GM23338 (cell line): ENCODE measurements at regions not wholly inside any gene's neighbourhood (a gene's known extent, or its start where the extent isn't known, plus 50 kb on each side); places are given as distances from the start of the nearest gene placed in this dataset.

Experiments
- ATAC-seq: fragments of 200-7000 bp; cut with Tn5 transposase; 3 replicates; pipeline ENCODE4 v1.9.1; 2020
- DNase-seq: peaks from one replicate; pipeline ENCODE4 v3.0.0-alpha.2; 2015; ENCODE audit warnings: low spot score
- H2AFZ ChIP-seq: fragments of 200-600 bp; sonication (generic); 2 replicates; pipeline ENCODE4 v1.8.0; 2016; ENCODE audit warnings: antibody characterized with exemption, mild to moderate bottlenecking, moderate library complexity
- H3F3A ChIP-seq: fragments of 200-600 bp; sonication (generic); replicated peaks from 2 replicates; pipeline ENCODE4 v1.8.0; 2017; ENCODE audit warnings: antibody characterized with exemption, mixed run types, low read depth
- H3K27ac ChIP-seq: fragments of 200-600 bp; sonication (generic); 2 replicates; pipeline ENCODE4 v1.6.1; 2016; ENCODE audit warnings: low read depth
- H3K27me3 ChIP-seq: fragments of 200-600 bp; sonication (generic); 2 replicates; pipeline ENCODE4 v1.8.0; 2016; ENCODE audit warnings: mild to moderate bottlenecking, mixed run types, moderate library complexity; ENCODE audit not compliant: insufficient read depth
- H3K36me3 ChIP-seq: fragments of 200-600 bp; sonication (generic); 2 replicates; pipeline ENCODE4 v1.8.0; 2016; ENCODE audit warnings: mild to moderate bottlenecking; ENCODE audit not compliant: insufficient read depth
- H3K4me1 ChIP-seq: fragments of 200-600 bp; sonication (generic); 2 replicates; pipeline ENCODE4 v1.8.0; 2016; ENCODE audit warnings: mild to moderate bottlenecking, moderate library complexity; ENCODE audit not compliant: insufficient read depth
- H3K4me2 ChIP-seq: fragments of 200-600 bp; sonication (generic); 2 replicates; pipeline ENCODE4 v1.7.1; 2017; ENCODE audit warnings: mixed run types
- H3K4me3 ChIP-seq: fragments of 200-600 bp; sonication (generic); 2 replicates; pipeline ENCODE4 v1.6.1; 2016; ENCODE audit warnings: mixed run types
- H3K79me2 ChIP-seq: fragments of 200-600 bp; sonication (generic); replicated peaks from 2 replicates; pipeline ENCODE4 v1.8.0; 2017; ENCODE audit warnings: mild to moderate bottlenecking; ENCODE audit not compliant: insufficient read depth
- H3K9me2 ChIP-seq: fragments of 200-600 bp; sonication (generic); 2 replicates; pipeline ENCODE4 v1.8.0; 2017; ENCODE audit not compliant: insufficient read depth
- H4K20me1 ChIP-seq: fragments of 200-600 bp; sonication (generic); replicated peaks from 2 replicates; pipeline ENCODE4 v1.8.0; 2017; ENCODE audit warnings: mild to moderate bottlenecking; ENCODE audit not compliant: insufficient read depth
- H3K27ac Mint-ChIP-seq: 2 replicates; pipeline ENCODE4 v1.8.0; 2020; ENCODE audit warnings: inconsistent platforms, mild to moderate bottlenecking, moderate library complexity, mixed read lengths
- H3K27me3 Mint-ChIP-seq: 3 replicates; pipeline ENCODE4 v1.8.0; 2022; ENCODE audit warnings: low read depth, mild to moderate bottlenecking, moderate library complexity, mixed read lengths, inconsistent platforms; ENCODE audit not compliant: insufficient read depth, poor library complexity
- H3K36me3 Mint-ChIP-seq: 3 replicates; pipeline ENCODE4 v1.8.0; 2021; ENCODE audit warnings: low read depth, mild to moderate bottlenecking, inconsistent platforms, moderate library complexity, mixed read lengths
- H3K4me1 Mint-ChIP-seq: 3 replicates; pipeline ENCODE4 v1.8.0; 2020; ENCODE audit warnings: mild to moderate bottlenecking, inconsistent platforms, mixed read lengths
- H3K4me3 Mint-ChIP-seq: 3 replicates; pipeline ENCODE4 v1.8.0; 2021; ENCODE audit warnings: moderate library complexity, mild to moderate bottlenecking, inconsistent platforms, mixed read lengths
- H3K9me3 Mint-ChIP-seq: 3 replicates; pipeline ENCODE4 v1.8.0; 2020; ENCODE audit warnings: moderate library complexity, mild to moderate bottlenecking, inconsistent platforms, mixed read lengths
- CREB1 ChIP-seq: fragments of 250-450 bp; sonication (Bioruptor Pico); IDR thresholded peaks from 2 replicates; pipeline ENCODE4 v1.5.0; 2020; ENCODE audit warnings: low read depth, mild to moderate bottlenecking, moderate library complexity
- EZH2 ChIP-seq: fragments of 200-600 bp; sonication (generic); IDR thresholded peaks from one replicate; pipeline ENCODE4 v1.8.0; 2017; ENCODE audit warnings: antibody characterized with exemption, mild to moderate bottlenecking, low read depth; ENCODE audit not compliant: unreplicated experiment
- EZH2phosphoT487 ChIP-seq: fragments of 200-600 bp; sonication (generic); IDR thresholded peaks from one replicate; pipeline ENCODE4 v1.8.1; 2018; ENCODE audit warnings: antibody characterized with exemption; ENCODE audit not compliant: unreplicated experiment
- JUNB ChIP-seq: IDR thresholded peaks from one replicate; pipeline ENCODE4 v1.6.1; 2016; ENCODE audit warnings: antibody characterized with exemption; ENCODE audit not compliant: unreplicated experiment
- NANOG ChIP-seq: IDR thresholded peaks from 2 replicates; pipeline ENCODE4 v1.6.1; 2016; ENCODE audit warnings: antibody characterized with exemption, borderline replicate concordance
- POLR2AphosphoS5 ChIP-seq: IDR thresholded peaks from 2 replicates; pipeline ENCODE4 v1.6.1; 2016; ENCODE audit warnings: antibody characterized with exemption, low read depth
- STAT1 ChIP-seq: IDR thresholded peaks from one replicate; pipeline ENCODE4 v1.6.1; 2016; ENCODE audit warnings: antibody characterized with exemption; ENCODE audit not compliant: unreplicated experiment
- ZNF114 ChIP-seq: fragments of 250-450 bp; sonication (Bioruptor Pico); IDR thresholded peaks from 2 replicates; pipeline ENCODE4 v1.5.0; 2020; ENCODE audit warnings: mild to moderate bottlenecking, moderate library complexity
- ZNF331 ChIP-seq: fragments of 250-450 bp; sonication (Bioruptor Pico); IDR thresholded peaks from 2 replicates; pipeline ENCODE4 v1.5.0; 2020; ENCODE audit warnings: low read depth, mild to moderate bottlenecking, moderate library complexity
- TF ChIP-seq, protein P1 (sequence below): IDR thresholded peaks from one replicate; pipeline ENCODE4 v1.6.1; 2018; ENCODE audit warnings: antibody characterized with exemption; ENCODE audit not compliant: unreplicated experiment
- TF ChIP-seq, protein P2 (sequence below), 2 experiments: fragments of 200-600 bp in 1 of 2; sonication (generic) in 1 of 2; conservative IDR thresholded peaks; 2 replicates each; pipeline versions ENCODE4 v1.5.1 to v1.6.1; 2016 to 2017; ENCODE audit warnings: antibody characterized with exemption in 2 of 2, low read depth in 2 of 2, mild to moderate bottlenecking in 2 of 2, moderate library complexity in 1 of 2
- TF ChIP-seq, protein P3 (sequence below): fragments of 250-450 bp; sonication (Bioruptor Pico); IDR thresholded peaks from 2 replicates; pipeline ENCODE4 v1.5.0; 2020; ENCODE audit warnings: mild to moderate bottlenecking, moderate library complexity
- TF ChIP-seq, protein P4 (sequence below): IDR thresholded peaks from 2 replicates; pipeline ENCODE4 v1.6.1; 2016; ENCODE audit warnings: antibody characterized with exemption

DNA sequence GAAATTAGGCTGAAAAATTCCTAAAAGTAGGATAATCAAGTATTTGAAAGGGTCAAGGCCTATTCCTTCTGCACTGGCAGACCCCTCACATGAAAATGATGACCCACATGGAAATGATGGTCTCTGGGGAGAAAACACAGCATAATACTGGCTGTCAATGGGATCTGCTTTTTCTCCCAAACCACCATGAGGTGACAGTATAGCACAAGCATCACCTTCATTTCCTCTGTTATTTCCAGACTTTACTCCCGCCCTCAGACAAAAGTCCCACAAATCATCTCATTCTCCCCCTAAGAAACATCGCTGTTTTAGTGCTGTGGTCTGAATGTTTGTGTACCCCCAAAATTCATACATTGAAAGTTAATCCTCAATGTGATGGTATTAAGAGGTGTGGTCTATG lies 161.0 kb downstream of the RSL24D1 start:
- no peaks in the 10 kb centered on the region for H3K36me3 ChIP-seq
- no peaks in the 10 kb centered on the region for H3K36me3 Mint-ChIP-seq
- H3K27me3 ChIP-seq: no peaks in the 10 kb centered on the region
- no peaks in the 10 kb centered on the region for H3K4me1 Mint-ChIP-seq
- H3K4me3 Mint-ChIP-seq: no peak overlapping the region
- H3K27ac ChIP-seq: no peak overlapping the region
- no peaks in the 10 kb centered on the region for H3K79me2 ChIP-seq
- no peaks in the 10 kb centered on the region for H4K20me1 ChIP-seq
- H3K4me1 ChIP-seq: no peaks in the 10 kb centered on the region
- no peaks in the 10 kb centered on the region for H3F3A ChIP-seq
- no peak for DNase-seq
- peaks cover 28% of the 10 kb centered on the region for H3K9me3 Mint-ChIP-seq
- H2AFZ ChIP-seq: no peak overlapping the region
- ATAC-seq: no peak
- no peak overlapping the region for H3K4me2 ChIP-seq
- no peaks in the 10 kb centered on the region for H3K27me3 Mint-ChIP-seq
- no peak overlapping the region for H3K4me3 ChIP-seq
- no peak overlapping the region for H3K27ac Mint-ChIP-seq
- TF ChIP-seq, protein P1, sequence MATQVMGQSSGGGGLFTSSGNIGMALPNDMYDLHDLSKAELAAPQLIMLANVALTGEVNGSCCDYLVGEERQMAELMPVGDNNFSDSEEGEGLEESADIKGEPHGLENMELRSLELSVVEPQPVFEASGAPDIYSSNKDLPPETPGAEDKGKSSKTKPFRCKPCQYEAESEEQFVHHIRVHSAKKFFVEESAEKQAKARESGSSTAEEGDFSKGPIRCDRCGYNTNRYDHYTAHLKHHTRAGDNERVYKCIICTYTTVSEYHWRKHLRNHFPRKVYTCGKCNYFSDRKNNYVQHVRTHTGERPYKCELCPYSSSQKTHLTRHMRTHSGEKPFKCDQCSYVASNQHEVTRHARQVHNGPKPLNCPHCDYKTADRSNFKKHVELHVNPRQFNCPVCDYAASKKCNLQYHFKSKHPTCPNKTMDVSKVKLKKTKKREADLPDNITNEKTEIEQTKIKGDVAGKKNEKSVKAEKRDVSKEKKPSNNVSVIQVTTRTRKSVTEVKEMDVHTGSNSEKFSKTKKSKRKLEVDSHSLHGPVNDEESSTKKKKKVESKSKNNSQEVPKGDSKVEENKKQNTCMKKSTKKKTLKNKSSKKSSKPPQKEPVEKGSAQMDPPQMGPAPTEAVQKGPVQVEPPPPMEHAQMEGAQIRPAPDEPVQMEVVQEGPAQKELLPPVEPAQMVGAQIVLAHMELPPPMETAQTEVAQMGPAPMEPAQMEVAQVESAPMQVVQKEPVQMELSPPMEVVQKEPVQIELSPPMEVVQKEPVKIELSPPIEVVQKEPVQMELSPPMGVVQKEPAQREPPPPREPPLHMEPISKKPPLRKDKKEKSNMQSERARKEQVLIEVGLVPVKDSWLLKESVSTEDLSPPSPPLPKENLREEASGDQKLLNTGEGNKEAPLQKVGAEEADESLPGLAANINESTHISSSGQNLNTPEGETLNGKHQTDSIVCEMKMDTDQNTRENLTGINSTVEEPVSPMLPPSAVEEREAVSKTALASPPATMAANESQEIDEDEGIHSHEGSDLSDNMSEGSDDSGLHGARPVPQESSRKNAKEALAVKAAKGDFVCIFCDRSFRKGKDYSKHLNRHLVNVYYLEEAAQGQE: no peak
- TF ChIP-seq POLR2AphosphoS5 (no peak), CREB1 (CRISPR knock-in tag) (no peak), EZH2phosphoT487 (no peak), EZH2 (no peak), ZNF114 (no peak), JUNB (no peak), ZNF331 (CRISPR knock-in tag) (no peak), NANOG (no peak), STAT1 (no peak)
- TF ChIP-seq, protein P2, sequence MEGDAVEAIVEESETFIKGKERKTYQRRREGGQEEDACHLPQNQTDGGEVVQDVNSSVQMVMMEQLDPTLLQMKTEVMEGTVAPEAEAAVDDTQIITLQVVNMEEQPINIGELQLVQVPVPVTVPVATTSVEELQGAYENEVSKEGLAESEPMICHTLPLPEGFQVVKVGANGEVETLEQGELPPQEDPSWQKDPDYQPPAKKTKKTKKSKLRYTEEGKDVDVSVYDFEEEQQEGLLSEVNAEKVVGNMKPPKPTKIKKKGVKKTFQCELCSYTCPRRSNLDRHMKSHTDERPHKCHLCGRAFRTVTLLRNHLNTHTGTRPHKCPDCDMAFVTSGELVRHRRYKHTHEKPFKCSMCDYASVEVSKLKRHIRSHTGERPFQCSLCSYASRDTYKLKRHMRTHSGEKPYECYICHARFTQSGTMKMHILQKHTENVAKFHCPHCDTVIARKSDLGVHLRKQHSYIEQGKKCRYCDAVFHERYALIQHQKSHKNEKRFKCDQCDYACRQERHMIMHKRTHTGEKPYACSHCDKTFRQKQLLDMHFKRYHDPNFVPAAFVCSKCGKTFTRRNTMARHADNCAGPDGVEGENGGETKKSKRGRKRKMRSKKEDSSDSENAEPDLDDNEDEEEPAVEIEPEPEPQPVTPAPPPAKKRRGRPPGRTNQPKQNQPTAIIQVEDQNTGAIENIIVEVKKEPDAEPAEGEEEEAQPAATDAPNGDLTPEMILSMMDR (conservative IDR thresholded peaks at IDR 0.05; ENCODE audit: low read depth in 2 of 2): no peak
- TF ChIP-seq, protein P3, sequence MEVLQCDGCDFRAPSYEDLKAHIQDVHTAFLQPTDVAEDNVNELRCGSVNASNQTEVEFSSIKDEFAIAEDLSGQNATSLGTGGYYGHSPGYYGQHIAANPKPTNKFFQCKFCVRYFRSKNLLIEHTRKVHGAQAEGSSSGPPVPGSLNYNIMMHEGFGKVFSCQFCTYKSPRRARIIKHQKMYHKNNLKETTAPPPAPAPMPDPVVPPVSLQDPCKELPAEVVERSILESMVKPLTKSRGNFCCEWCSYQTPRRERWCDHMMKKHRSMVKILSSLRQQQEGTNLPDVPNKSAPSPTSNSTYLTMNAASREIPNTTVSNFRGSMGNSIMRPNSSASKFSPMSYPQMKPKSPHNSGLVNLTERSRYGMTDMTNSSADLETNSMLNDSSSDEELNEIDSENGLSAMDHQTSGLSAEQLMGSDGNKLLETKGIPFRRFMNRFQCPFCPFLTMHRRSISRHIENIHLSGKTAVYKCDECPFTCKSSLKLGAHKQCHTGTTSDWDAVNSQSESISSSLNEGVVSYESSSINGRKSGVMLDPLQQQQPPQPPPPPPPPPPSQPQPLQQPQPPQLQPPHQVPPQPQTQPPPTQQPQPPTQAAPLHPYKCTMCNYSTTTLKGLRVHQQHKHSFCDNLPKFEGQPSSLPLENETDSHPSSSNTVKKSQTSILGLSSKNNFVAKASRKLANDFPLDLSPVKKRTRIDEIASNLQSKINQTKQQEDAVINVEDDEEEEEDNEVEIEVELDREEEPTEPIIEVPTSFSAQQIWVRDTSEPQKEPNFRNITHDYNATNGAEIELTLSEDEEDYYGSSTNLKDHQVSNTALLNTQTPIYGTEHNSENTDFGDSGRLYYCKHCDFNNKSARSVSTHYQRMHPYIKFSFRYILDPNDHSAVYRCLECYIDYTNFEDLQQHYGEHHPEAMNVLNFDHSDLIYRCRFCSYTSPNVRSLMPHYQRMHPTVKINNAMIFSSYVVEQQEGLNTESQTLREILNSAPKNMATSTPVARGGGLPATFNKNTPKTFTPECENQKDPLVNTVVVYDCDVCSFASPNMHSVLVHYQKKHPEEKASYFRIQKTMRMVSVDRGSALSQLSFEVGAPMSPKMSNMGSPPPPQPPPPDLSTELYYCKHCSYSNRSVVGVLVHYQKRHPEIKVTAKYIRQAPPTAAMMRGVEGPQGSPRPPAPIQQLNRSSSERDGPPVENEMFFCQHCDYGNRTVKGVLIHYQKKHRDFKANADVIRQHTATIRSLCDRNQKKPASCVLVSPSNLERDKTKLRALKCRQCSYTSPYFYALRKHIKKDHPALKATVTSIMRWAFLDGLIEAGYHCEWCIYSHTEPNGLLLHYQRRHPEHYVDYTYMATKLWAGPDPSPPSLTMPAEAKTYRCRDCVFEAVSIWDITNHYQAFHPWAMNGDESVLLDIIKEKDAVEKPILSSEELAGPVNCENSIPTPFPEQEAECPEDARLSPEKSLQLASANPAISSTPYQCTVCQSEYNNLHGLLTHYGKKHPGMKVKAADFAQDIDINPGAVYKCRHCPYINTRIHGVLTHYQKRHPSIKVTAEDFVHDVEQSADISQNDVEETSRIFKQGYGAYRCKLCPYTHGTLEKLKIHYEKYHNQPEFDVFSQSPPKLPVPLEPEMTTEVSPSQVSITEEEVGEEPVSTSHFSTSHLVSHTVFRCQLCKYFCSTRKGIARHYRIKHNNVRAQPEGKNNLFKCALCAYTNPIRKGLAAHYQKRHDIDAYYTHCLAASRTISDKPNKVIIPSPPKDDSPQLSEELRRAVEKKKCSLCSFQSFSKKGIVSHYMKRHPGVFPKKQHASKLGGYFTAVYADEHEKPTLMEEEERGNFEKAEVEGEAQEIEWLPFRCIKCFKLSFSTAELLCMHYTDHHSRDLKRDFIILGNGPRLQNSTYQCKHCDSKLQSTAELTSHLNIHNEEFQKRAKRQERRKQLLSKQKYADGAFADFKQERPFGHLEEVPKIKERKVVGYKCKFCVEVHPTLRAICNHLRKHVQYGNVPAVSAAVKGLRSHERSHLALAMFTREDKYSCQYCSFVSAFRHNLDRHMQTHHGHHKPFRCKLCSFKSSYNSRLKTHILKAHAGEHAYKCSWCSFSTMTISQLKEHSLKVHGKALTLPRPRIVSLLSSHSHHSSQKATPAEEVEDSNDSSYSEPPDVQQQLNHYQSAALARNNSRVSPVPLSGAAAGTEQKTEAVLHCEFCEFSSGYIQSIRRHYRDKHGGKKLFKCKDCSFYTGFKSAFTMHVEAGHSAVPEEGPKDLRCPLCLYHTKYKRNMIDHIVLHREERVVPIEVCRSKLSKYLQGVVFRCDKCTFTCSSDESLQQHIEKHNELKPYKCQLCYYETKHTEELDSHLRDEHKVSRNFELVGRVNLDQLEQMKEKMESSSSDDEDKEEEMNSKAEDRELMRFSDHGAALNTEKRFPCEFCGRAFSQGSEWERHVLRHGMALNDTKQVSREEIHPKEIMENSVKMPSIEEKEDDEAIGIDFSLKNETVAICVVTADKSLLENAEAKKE: no peak
- TF ChIP-seq, protein P4, sequence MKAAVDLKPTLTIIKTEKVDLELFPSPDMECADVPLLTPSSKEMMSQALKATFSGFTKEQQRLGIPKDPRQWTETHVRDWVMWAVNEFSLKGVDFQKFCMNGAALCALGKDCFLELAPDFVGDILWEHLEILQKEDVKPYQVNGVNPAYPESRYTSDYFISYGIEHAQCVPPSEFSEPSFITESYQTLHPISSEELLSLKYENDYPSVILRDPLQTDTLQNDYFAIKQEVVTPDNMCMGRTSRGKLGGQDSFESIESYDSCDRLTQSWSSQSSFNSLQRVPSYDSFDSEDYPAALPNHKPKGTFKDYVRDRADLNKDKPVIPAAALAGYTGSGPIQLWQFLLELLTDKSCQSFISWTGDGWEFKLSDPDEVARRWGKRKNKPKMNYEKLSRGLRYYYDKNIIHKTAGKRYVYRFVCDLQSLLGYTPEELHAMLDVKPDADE: no peak
- no peaks in the 10 kb centered on the region for H3K9me2 ChIP-seq
